ENCODE measurements at regions not wholly inside any gene's neighbourhood (a gene's known extent, or its start where the extent isn't known, plus 50 kb on each side); places are given as distances from the start of the nearest gene placed in this dataset.

DNA sequence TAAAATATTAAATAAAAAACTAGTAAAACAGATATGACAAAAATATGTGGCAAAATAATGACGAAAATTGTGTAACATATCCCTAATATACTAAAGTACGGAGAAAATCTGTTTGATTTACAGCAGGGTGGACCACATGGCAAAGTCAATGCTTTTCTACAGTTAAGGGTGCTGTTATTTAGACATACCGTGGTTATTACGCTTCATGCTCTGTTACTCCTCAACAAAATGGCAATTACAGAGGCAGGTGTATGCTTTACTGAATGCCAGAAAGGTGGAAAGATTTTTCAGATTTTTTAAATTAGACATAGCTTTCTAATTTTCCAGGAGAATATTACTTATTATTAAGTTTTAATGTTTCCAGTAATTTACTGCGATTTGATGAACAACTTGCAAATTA, 343.9 kb upstream of the DPYD start:
- TF ChIP-seq POLR2AphosphoS5 (IDR thresholded peaks at IDR 0.05; ENCODE audit: low read depth, low read length) (no peak), POLR2A (IDR thresholded peaks at IDR 0.05; ENCODE audit: low read depth, low read length) (no peak), SPI1 (IDR thresholded peaks at IDR 0.05; ENCODE audit: low read depth, low read length) (no peak)

Measured in GM12891 (cell line).